IMR-90 (cell line): ENCODE measurements at regions not wholly inside any gene's neighbourhood (a gene's known extent, or its start where the extent isn't known, plus 50 kb on each side); places are given as distances from the start of the nearest gene placed in this dataset.

Experiments
- ATAC-seq: fragments of 200-7000 bp; cut with Tn5 transposase; 2 replicates; pipeline ENCODE4 v1.9.1; 2020; ENCODE audit warnings: low read depth, mild to moderate bottlenecking, moderate library complexity
- BruUV-seq: library from RNA; stranded (reverse); fragments of 400-500 nt; replicated peaks from 2 replicates; lab custom pipeline; 2021; lab: Mats Ljungman, UMichigan
- CTCF ChIA-PET: fragments of 300-600 bp; formaldehyde crosslinking; extraction: SDS; loops from one replicate; lab custom pipeline; 2021; ENCODE audit warnings: antibody characterized with exemption; lab: Yijun Ruan, JAX
- POLR2A ChIA-PET: fragments of 300-600 bp; sonication (Branson Sonifier 250); formaldehyde crosslinking; loops from one replicate; lab custom pipeline; 2022; ENCODE audit warnings: antibody characterized with exemption; ENCODE audit not compliant: unreplicated experiment; lab: Charles Lee
- DNase-seq: peaks from one replicate; pipeline ENCODE4 v3.0.0; 2013
- H2AFZ ChIP-seq: replicated peaks from 2 replicates; pipeline ENCODE3; 2013; ENCODE audit warnings: low read length, mild to moderate bottlenecking; ENCODE audit not compliant: poor library complexity
- H2AK5ac ChIP-seq: 2 replicates; pipeline ENCODE4 v1.6.1; 2013; ENCODE audit warnings: low read depth, low read length, inconsistent platforms
- H2AK9ac ChIP-seq: replicated peaks from 2 replicates; pipeline ENCODE3; 2013; ENCODE audit warnings: mild to moderate bottlenecking, low read depth, low read length, moderate library complexity; ENCODE audit not compliant: poor library complexity
- H2BK120ac ChIP-seq: 2 replicates; pipeline ENCODE4 v1.6.1; 2013; ENCODE audit warnings: low read depth, low read length, inconsistent platforms
- H2BK15ac ChIP-seq: 3 replicates; pipeline ENCODE4 v1.6.1; 2013; ENCODE audit warnings: low read depth, low read length, inconsistent platforms
- H2BK20ac ChIP-seq: 2 replicates; pipeline ENCODE4 v1.6.1; 2013; ENCODE audit warnings: low read depth, mild to moderate bottlenecking, inconsistent platforms, low read length, moderate library complexity
- H2BK5ac ChIP-seq: 2 replicates; pipeline ENCODE4 v1.6.1; 2013; ENCODE audit warnings: mild to moderate bottlenecking, low read depth, low read length, inconsistent platforms; ENCODE audit not compliant: poor library complexity, severe bottlenecking
- H3K14ac ChIP-seq: replicated peaks from 2 replicates; pipeline ENCODE4 v1.6.1; 2013; ENCODE audit warnings: low read depth, low read length, inconsistent platforms
- H3K18ac ChIP-seq: 2 replicates; pipeline ENCODE4 v1.6.1; 2013; ENCODE audit warnings: low read depth, low read length, control low read depth
- H3K23ac ChIP-seq: 2 replicates; pipeline ENCODE4 v1.6.1; 2013; ENCODE audit warnings: low read depth, low read length, inconsistent platforms
- H3K27ac ChIP-seq: 2 replicates; pipeline ENCODE4 v1.5.1; 2013; ENCODE audit warnings: mild to moderate bottlenecking, control low read depth, low read length; ENCODE audit not compliant: insufficient read depth
- H3K27me3 ChIP-seq: 2 replicates; pipeline ENCODE4 v1.6.1; 2013; ENCODE audit warnings: low read length; ENCODE audit not compliant: control insufficient read depth, insufficient read depth
- H3K36me3 ChIP-seq: 2 replicates; pipeline ENCODE4 v1.6.1; 2013; ENCODE audit warnings: low read length, mixed read lengths; ENCODE audit not compliant: control insufficient read depth, insufficient read depth
- H3K4ac ChIP-seq: 2 replicates; pipeline ENCODE4 v1.6.1; 2013; ENCODE audit warnings: low read depth, low read length, inconsistent platforms
- H3K4me1 ChIP-seq: 2 replicates; pipeline ENCODE4 v1.6.1; 2013; ENCODE audit warnings: low read length, mixed read lengths; ENCODE audit not compliant: control insufficient read depth, insufficient read depth
- H3K4me2 ChIP-seq: 2 replicates; pipeline ENCODE4 v1.6.1; 2013; ENCODE audit warnings: low read depth, mild to moderate bottlenecking, control low read depth, low read length, moderate library complexity
- H3K4me3 ChIP-seq: 2 replicates; pipeline ENCODE4 v1.5.1; 2013; ENCODE audit warnings: low read depth, mild to moderate bottlenecking, control low read depth, low read length, moderate library complexity; ENCODE audit not compliant: insufficient read depth
- H3K56ac ChIP-seq: 2 replicates; pipeline ENCODE4 v1.6.1; 2013; ENCODE audit warnings: low read length, inconsistent platforms; ENCODE audit not compliant: insufficient read depth; ENCODE audit errors: extremely low read depth
- H3K79me1 ChIP-seq, 2 experiments: 2 replicates each; pipeline ENCODE4 v1.6.1; 2013; ENCODE audit warnings: low read length in 2 of 2, inconsistent platforms in 1 of 2, low read depth in 1 of 2
- H3K9ac ChIP-seq: 2 replicates; pipeline ENCODE4 v1.6.1; 2013; ENCODE audit warnings: low read depth, low read length, control low read depth
- H3K9me1 ChIP-seq: 2 replicates; pipeline ENCODE4 v1.6.1; 2013; ENCODE audit warnings: low read length, inconsistent platforms; ENCODE audit not compliant: insufficient read depth
- H3K9me3 ChIP-seq: 2 replicates; pipeline ENCODE4 v1.6.1; 2013; ENCODE audit warnings: low read length; ENCODE audit not compliant: control insufficient read depth, insufficient read depth
- H4K20me1 ChIP-seq: 2 replicates; pipeline ENCODE4 v1.6.1; 2013; ENCODE audit warnings: low read length, inconsistent platforms; ENCODE audit not compliant: insufficient read depth
- H4K5ac ChIP-seq: 2 replicates; pipeline ENCODE4 v1.6.1; 2013; ENCODE audit warnings: mild to moderate bottlenecking, low read depth, low read length, control low read depth
- H4K8ac ChIP-seq, 2 experiments: 2 replicates each; pipeline ENCODE4 v1.6.1; 2013; ENCODE audit warnings: low read depth in 2 of 2, low read length in 2 of 2, control low read depth in 1 of 2, inconsistent platforms in 1 of 2
- H4K91ac ChIP-seq: 2 replicates; pipeline ENCODE4 v1.6.1; 2013; ENCODE audit warnings: low read depth, low read length, inconsistent platforms; ENCODE audit not compliant: insufficient read depth
- MAFK ChIP-seq: IDR thresholded peaks from 2 replicates; pipeline ENCODE4 v1.6.1; 2012; ENCODE audit warnings: low read depth, low read length, improper control_type of control experiment
- MXI1 ChIP-seq: IDR thresholded peaks from 2 replicates; pipeline ENCODE4 v1.6.1; 2012; ENCODE audit warnings: low read depth, mild to moderate bottlenecking, low read length, moderate library complexity, borderline replicate concordance
- NFE2L2 ChIP-seq: fragments of 150-350 bp; IDR thresholded peaks from 2 replicates; pipeline ENCODE4 v1.6.1; 2016; ENCODE audit warnings: low read depth, mild to moderate bottlenecking, low read length
- WGBS, 2 experiments: methylation state at CpG; one replicate each; pipeline versions ENCODE4 v1.1.5 to v1.1.7; 2013; ENCODE audit warnings: missing lambda C conversion rate in 2 of 2; ENCODE audit not compliant: insufficient read length in 1 of 2; ENCODE audit errors: extremely low coverage in 2 of 2; 5-methylcytosine and 5-hydroxymethylcytosine counted together
- dilution Hi-C: fragments of 300-500 bp; cut with HindIII; formaldehyde crosslinking; loops from one replicate; pipeline ENCODE4 v1.14.3; 2018; ENCODE audit warnings: low sequenced_read_pairs; ENCODE audit not compliant: unreplicated experiment
- in situ Hi-C: fragments of 300-500 bp; cut with MboI; formaldehyde crosslinking; loops from 3 replicates; pipeline ENCODE4 v1.14.3; 2019; ENCODE audit warnings: low sequenced_read_pairs, inconsistent platforms, mixed read lengths
- intact Hi-C: fragments of 100-400 bp; cut with micrococcal nuclease; formaldehyde crosslinking; loops from 2 replicates; pipeline ENCODE4 v1.10.0; 2022
- TF ChIP-seq, protein P1 (sequence below): conservative IDR thresholded peaks from 2 replicates; pipeline ENCODE4 v1.5.1; 2012; ENCODE audit warnings: mild to moderate bottlenecking, low read depth, low read length, improper control_type of control experiment
- TF ChIP-seq, protein P2 (sequence below): fragments of 150-350 bp; IDR thresholded peaks from 2 replicates; pipeline ENCODE4 v1.6.1; 2016; ENCODE audit warnings: low read depth, mild to moderate bottlenecking, low read length, moderate library complexity, borderline replicate concordance

- H3K4ac ChIP-seq, result no peak overlapping the region
- H3K23ac ChIP-seq, result no peak overlapping the region
- DNase-seq (no peak), ATAC-seq (no peak)
- H4K8ac ChIP-seq, result no peak overlapping the region
- H3K9me1 ChIP-seq, result no peaks in the 10 kb centered on the region
- H3K79me1 ChIP-seq, result no peaks in the 10 kb centered on the region
- no peak overlapping the region for H2BK20ac ChIP-seq
- dilution Hi-C loops, result no loop called here
- H3K27ac ChIP-seq, result no peak overlapping the region
- no peak overlapping the region for H2BK120ac ChIP-seq
- peaks cover 2% of the 10 kb centered on the region; the same call in 1 of the 2 replicates for H3K9me3 ChIP-seq
- no peak overlapping the region for H2AFZ ChIP-seq
- no peak overlapping the region for H2AK9ac ChIP-seq
- TF ChIP-seq, protein P1, sequence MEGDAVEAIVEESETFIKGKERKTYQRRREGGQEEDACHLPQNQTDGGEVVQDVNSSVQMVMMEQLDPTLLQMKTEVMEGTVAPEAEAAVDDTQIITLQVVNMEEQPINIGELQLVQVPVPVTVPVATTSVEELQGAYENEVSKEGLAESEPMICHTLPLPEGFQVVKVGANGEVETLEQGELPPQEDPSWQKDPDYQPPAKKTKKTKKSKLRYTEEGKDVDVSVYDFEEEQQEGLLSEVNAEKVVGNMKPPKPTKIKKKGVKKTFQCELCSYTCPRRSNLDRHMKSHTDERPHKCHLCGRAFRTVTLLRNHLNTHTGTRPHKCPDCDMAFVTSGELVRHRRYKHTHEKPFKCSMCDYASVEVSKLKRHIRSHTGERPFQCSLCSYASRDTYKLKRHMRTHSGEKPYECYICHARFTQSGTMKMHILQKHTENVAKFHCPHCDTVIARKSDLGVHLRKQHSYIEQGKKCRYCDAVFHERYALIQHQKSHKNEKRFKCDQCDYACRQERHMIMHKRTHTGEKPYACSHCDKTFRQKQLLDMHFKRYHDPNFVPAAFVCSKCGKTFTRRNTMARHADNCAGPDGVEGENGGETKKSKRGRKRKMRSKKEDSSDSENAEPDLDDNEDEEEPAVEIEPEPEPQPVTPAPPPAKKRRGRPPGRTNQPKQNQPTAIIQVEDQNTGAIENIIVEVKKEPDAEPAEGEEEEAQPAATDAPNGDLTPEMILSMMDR, result no peak
- TF ChIP-seq NFE2L2, result no peak
- TF ChIP-seq MAFK, result no peak
- TF ChIP-seq, protein P2, sequence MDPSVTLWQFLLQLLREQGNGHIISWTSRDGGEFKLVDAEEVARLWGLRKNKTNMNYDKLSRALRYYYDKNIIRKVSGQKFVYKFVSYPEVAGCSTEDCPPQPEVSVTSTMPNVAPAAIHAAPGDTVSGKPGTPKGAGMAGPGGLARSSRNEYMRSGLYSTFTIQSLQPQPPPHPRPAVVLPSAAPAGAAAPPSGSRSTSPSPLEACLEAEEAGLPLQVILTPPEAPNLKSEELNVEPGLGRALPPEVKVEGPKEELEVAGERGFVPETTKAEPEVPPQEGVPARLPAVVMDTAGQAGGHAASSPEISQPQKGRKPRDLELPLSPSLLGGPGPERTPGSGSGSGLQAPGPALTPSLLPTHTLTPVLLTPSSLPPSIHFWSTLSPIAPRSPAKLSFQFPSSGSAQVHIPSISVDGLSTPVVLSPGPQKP, result no peak
- TF ChIP-seq MXI1, result no peak
- POLR2A ChIA-PET, result no interaction called here
- H4K20me1 ChIP-seq, result no peaks in the 10 kb centered on the region
- H3K27me3 ChIP-seq, result no peaks in the 10 kb centered on the region
- H4K5ac ChIP-seq, result no peak overlapping the region
- no peak overlapping the region for H3K4me3 ChIP-seq
- no peak overlapping the region for H3K9ac ChIP-seq
- no peaks in the 10 kb centered on the region for H3K4me1 ChIP-seq
- no peak overlapping the region for H2AK5ac ChIP-seq
- no peak overlapping the region for H3K18ac ChIP-seq
- no CpG with 5 or more reads among the region's 2 CpGs for WGBS, 2 experiments
- no peak overlapping the region for H3K4me2 ChIP-seq
- no peak overlapping the region for H2BK5ac ChIP-seq
- H3K14ac ChIP-seq, result no peak overlapping the region
- no TSS peak for BruUV-seq
- in situ Hi-C loops, result no loop called here
- H3K36me3 ChIP-seq, result no peaks in the 10 kb centered on the region
- H3K56ac ChIP-seq, result no peak overlapping the region
- no peak overlapping the region for H2BK15ac ChIP-seq
- intact Hi-C loops, result no loop called here
- H4K91ac ChIP-seq, result no peak overlapping the region
- CTCF ChIA-PET, result no interaction called here
Observed at GRCh38 chr5:25707093-25707492, 1062.3 kb upstream of the CDH10 start.
